T-helper 1 cell treated with Interleukin-12 subunit alpha and Interleukin-12 subunit beta and Interleukin-4 antibody, amounts not matched to agents 30 μg/mL and 1 μg/mL, for 36 hours (primary cell): ENCODE measurements at regions not wholly inside any gene's neighbourhood (a gene's known extent, or its start where the extent isn't known, plus 50 kb on each side); places are given as distances from the start of the nearest gene placed in this dataset.

ENCODE experiments used
- H3K27ac Mint-ChIP-seq: one replicate; pipeline ENCODE4 v1.8.0; 2021; ENCODE audit warnings: mild to moderate bottlenecking, mixed read lengths
- H3K27me3 Mint-ChIP-seq: one replicate; pipeline ENCODE4 v1.8.0; 2021; ENCODE audit warnings: low read depth, mixed read lengths
- H3K36me3 Mint-ChIP-seq: one replicate; pipeline ENCODE4 v1.8.0; 2021; ENCODE audit warnings: low read depth, mixed read lengths
- H3K4me1 Mint-ChIP-seq: one replicate; pipeline ENCODE4 v1.8.0; 2021; ENCODE audit warnings: low read depth, mixed read lengths
- H3K4me3 Mint-ChIP-seq: one replicate; pipeline ENCODE4 v1.8.0; 2021; ENCODE audit warnings: mild to moderate bottlenecking, moderate library complexity, mixed read lengths
- H3K9me3 Mint-ChIP-seq: one replicate; pipeline ENCODE4 v1.8.0; 2021; ENCODE audit warnings: mixed read lengths

DNA sequence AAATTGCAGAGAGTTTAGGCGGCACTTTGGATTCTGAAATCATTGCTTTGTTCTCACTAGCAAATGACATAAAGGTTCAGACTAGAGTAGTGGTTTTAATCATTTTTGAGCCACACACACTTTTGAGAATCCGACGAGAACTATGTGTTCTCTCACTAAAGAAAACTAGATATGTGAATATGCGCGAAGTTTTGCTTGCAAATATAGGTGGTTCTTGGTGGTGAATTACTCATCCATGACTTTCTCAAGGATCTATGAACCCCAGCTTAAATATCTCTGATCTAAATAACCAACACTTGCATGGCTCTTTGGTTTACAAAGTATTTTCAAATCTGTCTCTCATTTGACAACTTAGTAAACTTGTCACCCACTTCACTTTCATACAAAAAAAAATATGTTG, 54.8 kb downstream of the NOG start:
- no peaks in the 10 kb centered on the region for H3K36me3 Mint-ChIP-seq
- no peaks in the 10 kb centered on the region for H3K4me1 Mint-ChIP-seq
- H3K9me3 Mint-ChIP-seq: peaks cover 10% of the 10 kb centered on the region
- H3K4me3 Mint-ChIP-seq: no peak overlapping the region
- H3K27me3 Mint-ChIP-seq: peaks cover 5% of the 10 kb centered on the region
- no peak overlapping the region for H3K27ac Mint-ChIP-seq

DNA sequence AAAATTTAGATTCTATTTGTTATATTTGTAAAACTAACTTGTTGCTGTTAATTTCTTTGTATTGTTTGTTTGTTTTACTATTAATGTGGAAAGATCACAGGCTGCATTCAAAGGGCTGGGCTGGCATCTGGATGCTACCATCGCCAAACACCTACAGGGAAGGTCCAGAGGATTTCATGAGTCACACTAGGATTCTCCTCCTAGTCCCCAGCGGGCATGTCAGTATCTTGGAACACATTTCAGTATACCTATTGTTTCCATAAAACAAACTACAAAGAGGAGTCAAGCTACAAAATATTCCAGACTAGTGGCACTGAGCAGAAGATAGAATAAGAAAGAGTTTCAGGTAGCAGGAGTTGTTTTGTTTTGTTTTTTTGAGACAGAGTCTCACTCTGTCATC, 55.3 kb downstream of the NOG start:
- no peaks in the 10 kb centered on the region for H3K36me3 Mint-ChIP-seq
- H3K9me3 Mint-ChIP-seq: peaks cover 10% of the 10 kb centered on the region
- H3K27ac Mint-ChIP-seq: no peak overlapping the region
- H3K4me3 Mint-ChIP-seq: no peak overlapping the region
- peaks cover 2% of the 10 kb centered on the region for H3K4me1 Mint-ChIP-seq
- H3K27me3 Mint-ChIP-seq: peaks cover 5% of the 10 kb centered on the region

DNA sequence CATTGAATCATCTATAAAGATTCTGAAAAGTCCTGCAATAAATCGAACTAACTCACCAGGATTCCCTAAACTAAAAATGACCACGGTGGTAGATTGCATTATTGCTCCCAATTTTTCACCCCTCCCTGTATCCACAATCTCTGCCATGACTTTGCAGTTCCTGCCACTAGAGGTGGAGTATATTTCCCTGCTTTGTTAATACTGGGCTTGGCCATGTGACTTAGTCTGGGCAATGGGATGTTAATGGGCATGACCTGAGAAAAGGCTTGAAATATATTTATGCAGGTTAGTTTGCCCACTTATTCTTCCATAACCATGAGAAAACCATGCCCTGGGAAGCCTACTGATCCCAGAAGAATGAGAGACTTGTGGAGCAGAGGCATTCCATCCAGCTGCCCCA, 59.1 kb downstream of the NOG start:
- no peaks in the 10 kb centered on the region for H3K36me3 Mint-ChIP-seq
- H3K9me3 Mint-ChIP-seq: peaks cover 10% of the 10 kb centered on the region
- H3K27me3 Mint-ChIP-seq: peaks cover 12% of the 10 kb centered on the region
- peaks cover 8% of the 10 kb centered on the region for H3K4me1 Mint-ChIP-seq
- no peak overlapping the region for H3K4me3 Mint-ChIP-seq
- no peak overlapping the region for H3K27ac Mint-ChIP-seq

DNA sequence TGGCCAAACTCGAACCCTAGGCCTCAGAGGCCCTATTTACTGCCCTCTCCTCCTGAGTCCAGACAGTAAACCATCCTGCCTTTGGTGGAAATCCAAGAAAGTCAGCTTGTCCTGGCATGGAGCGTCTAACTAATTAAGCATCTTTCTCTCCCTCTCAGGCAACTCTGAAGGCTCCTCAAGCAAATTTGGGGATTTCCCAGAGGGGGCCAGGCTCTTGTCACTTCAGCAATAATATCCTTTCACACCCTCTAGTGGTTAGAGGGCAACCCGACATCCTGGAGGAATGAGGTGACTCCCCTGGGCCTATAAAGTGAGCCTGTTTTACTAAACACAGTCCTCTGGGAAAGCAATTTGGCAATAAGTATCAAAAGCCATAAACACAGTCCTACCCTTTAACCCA, 60.4 kb downstream of the NOG start:
- H3K4me1 Mint-ChIP-seq: peaks cover 8% of the 10 kb centered on the region
- no peak overlapping the region for H3K4me3 Mint-ChIP-seq
- H3K9me3 Mint-ChIP-seq: peaks cover 10% of the 10 kb centered on the region
- H3K27ac Mint-ChIP-seq: no peak overlapping the region
- H3K36me3 Mint-ChIP-seq: no peaks in the 10 kb centered on the region
- peaks cover 17% of the 10 kb centered on the region for H3K27me3 Mint-ChIP-seq

DNA sequence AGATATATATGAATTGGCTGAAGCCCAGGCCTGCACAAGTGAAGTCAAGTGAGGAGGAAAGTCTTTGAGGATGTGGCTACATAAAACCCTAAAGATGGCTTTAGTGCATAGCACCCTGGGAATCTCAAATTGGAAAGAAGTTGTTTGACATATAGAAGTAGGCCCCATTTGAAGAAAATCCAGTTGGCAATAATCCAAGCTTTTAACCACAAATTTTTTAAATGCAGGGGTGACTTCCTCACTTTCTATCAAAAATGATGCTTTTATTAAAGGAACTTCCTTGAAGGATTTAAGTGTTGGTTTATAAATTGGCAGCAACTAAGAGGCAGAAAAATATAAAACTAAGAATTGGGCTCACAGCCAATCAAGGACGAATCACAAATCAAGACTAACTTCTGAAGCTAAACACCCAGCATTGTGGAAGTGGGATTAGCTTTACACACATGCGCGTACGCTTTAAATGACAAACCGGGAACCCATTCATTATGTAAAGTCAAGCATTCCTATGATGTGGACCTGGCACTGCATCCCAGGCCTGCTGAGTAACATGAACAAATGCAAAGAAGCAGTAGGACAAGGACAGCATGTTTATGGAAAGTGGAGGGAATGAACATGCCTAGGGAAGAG, 63.3 kb downstream of the NOG start:
- H3K36me3 Mint-ChIP-seq: no peaks in the 10 kb centered on the region
- no peak overlapping the region for H3K27ac Mint-ChIP-seq
- peaks cover 20% of the 10 kb centered on the region for H3K27me3 Mint-ChIP-seq
- no peak overlapping the region for H3K4me3 Mint-ChIP-seq
- peaks cover 8% of the 10 kb centered on the region for H3K4me1 Mint-ChIP-seq
- peaks cover 10% of the 10 kb centered on the region for H3K9me3 Mint-ChIP-seq

DNA sequence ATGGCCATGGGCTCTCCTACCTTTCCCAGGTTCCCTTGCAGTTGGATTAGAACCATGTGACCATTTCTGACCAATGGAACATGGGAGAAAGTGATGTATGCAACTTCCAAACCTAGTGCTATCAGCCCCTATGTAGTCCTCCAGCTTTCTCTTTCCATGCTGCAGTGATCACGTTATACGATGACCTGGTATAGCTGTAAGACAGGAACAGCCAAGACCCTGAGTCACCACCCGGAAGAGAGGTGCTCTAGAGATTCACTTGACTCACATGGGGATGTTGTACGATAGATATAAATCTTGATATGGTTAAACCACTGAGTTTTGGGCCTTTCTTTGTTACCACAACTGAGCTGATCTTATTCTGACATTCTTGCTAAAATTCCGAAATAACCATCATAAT, 65.1 kb downstream of the NOG start:
- H3K4me3 Mint-ChIP-seq: no peak overlapping the region
- no peak overlapping the region for H3K27ac Mint-ChIP-seq
- H3K36me3 Mint-ChIP-seq: no peaks in the 10 kb centered on the region
- peaks cover 8% of the 10 kb centered on the region for H3K4me1 Mint-ChIP-seq
- H3K27me3 Mint-ChIP-seq: peaks cover 23% of the 10 kb centered on the region
- no peaks in the 10 kb centered on the region for H3K9me3 Mint-ChIP-seq

DNA sequence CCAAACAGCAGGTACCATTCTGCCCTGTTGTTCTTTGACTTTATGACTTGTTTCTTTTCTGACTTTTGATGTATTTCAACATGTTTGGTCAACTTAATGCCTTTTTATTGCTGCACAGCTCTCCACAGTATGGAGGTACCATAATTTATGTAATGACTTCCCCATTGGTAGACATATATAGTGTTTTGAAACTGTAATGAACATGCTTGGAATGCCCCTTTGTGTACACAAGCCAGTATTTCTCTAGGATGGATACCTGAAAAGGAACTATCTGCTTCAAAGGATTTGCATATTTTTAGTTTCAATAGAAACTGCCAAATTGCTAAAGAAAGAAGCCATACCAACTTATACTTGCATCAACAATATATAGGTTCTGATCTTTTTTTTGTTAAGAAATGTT, 66.1 kb downstream of the NOG start:
- Mint-ChIP-seq H3K4me3 (no peak overlapping the region), H3K27ac (no peak overlapping the region), H3K36me3 (no peaks in the 10 kb centered on the region), H3K27me3 (peaks cover 22% of the 10 kb centered on the region), H3K4me1 (peaks cover 1% of the 10 kb centered on the region), H3K9me3 (no peaks in the 10 kb centered on the region)

DNA sequence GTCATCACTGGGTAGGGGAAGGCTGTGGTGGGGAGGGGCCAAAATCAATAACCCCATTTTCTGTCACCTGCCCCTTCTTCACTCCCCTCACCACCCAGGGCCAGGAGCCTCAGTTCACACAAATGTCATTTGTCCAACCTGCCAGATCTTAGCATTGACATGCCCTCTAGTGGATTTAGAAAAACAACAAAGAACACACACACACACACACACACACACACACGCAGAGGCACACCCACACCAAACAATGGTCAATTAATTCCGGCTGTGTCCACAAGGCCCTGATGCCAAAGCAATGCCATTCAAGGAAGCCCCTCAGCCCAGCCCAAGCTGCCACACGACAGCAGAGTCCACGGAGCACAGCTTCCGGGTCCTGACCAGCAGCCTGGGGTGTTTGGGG, 68.4 kb downstream of the NOG start:
- Mint-ChIP-seq H3K9me3 (no peaks in the 10 kb centered on the region), H3K4me1 (no peaks in the 10 kb centered on the region), H3K36me3 (no peaks in the 10 kb centered on the region), H3K4me3 (no peak overlapping the region), H3K27ac (no peak overlapping the region), H3K27me3 (peaks cover 11% of the 10 kb centered on the region)

DNA sequence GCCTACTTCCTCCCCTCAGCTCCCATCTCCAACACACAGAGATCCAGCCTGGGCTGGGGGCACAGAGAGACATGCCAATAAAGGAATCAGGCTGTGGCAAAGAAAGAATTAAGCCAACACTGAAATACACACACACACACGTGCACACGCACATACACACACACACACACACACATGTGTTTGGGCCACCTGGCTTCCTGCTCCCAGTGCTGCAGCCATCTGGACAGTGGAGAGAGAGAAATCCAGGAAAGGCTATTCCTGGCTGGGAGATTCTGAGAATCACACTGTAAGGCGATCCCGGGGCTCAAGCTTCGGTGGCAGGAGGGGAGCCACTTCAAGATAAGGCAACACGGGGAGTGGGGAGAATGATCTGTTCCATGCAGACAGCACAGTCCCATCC, 72.4 kb downstream of the NOG start:
- Mint-ChIP-seq H3K4me1 (no peaks in the 10 kb centered on the region), H3K36me3 (no peaks in the 10 kb centered on the region), H3K27me3 (peaks cover 25% of the 10 kb centered on the region), H3K27ac (no peak overlapping the region), H3K9me3 (no peaks in the 10 kb centered on the region), H3K4me3 (no peak overlapping the region)

DNA sequence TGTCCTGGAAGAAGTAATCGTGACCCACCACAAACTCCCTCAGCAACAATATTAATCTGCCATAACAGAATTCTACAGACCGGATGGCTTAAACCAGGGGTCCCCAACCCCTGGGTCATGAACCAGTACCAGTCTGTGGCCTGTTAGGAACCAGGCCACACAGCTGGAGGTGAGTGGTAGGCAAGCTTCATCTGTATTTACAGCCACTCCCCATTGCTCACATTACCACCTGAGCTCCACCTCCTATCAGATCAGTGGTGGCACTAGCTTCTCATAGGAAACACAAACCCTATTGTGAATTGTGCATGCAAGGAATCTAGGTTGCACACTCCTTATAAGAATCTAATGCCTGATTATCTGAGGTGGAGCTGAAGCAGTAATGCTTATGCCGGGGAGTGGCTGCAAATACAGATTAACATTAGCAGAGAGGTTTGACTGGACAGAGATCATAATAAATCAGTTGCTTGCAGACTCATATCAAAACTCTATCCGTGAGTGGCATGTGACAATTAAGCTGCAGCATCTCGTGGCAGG, 74.5 kb downstream of the NOG start:
- no peaks in the 10 kb centered on the region for H3K36me3 Mint-ChIP-seq
- no peaks in the 10 kb centered on the region for H3K9me3 Mint-ChIP-seq
- H3K27me3 Mint-ChIP-seq: peaks cover 32% of the 10 kb centered on the region
- H3K4me3 Mint-ChIP-seq: no peak overlapping the region
- H3K27ac Mint-ChIP-seq: no peak overlapping the region
- H3K4me1 Mint-ChIP-seq: no peaks in the 10 kb centered on the region

DNA sequence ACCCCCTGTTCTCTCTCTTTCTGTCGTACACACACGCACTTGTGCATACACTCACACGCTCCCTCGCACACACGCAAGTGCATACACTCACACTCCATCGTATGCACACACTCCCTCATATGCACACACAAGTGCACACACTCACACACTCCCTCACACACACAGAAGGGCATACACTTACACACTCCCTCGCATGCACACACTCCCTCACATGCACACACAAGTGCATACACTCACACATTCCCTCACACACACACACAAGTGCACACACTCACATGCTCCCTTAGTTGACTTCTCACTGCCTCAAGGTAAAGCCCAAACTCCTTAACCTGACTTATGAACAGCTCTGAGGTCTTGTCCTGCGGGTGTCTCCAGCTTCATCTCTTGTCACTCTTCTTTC, 78.7 kb downstream of the NOG start:
- peaks cover 5% of the 10 kb centered on the region for H3K4me1 Mint-ChIP-seq
- no peaks in the 10 kb centered on the region for H3K36me3 Mint-ChIP-seq
- H3K27me3 Mint-ChIP-seq: peaks cover 67% of the 10 kb centered on the region
- no peak overlapping the region for H3K27ac Mint-ChIP-seq
- H3K4me3 Mint-ChIP-seq: no peak overlapping the region
- no peaks in the 10 kb centered on the region for H3K9me3 Mint-ChIP-seq

DNA sequence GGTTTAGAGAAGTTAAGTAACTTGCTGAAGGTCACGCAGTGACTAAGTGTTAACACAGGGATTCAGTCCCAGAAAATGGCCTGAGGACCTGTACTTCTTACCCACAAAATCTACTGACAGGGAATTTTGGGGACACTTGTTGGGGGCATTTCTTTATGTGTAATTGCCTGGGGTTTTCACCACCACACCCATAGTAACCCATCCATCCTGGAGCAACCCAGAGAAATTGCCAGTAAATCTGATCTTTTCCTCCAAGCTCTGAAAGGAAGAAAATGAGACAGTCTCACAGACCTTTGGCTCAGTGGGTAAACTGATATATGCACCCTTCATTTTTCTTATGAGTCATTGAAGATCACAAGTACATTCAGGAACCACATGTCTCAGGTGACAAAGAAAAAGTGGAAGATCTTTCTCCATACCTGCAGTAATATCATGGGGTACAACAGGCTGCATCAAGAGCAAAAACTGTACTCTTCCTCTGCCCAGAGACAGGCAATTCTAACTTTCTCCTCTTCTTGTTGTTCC, 81.0 kb downstream of the NOG start:
- Mint-ChIP-seq H3K27me3 (peaks cover 60% of the 10 kb centered on the region), H3K4me3 (no peak overlapping the region), H3K27ac (no peak overlapping the region), H3K9me3 (no peaks in the 10 kb centered on the region), H3K36me3 (no peaks in the 10 kb centered on the region), H3K4me1 (peaks cover 11% of the 10 kb centered on the region)

DNA sequence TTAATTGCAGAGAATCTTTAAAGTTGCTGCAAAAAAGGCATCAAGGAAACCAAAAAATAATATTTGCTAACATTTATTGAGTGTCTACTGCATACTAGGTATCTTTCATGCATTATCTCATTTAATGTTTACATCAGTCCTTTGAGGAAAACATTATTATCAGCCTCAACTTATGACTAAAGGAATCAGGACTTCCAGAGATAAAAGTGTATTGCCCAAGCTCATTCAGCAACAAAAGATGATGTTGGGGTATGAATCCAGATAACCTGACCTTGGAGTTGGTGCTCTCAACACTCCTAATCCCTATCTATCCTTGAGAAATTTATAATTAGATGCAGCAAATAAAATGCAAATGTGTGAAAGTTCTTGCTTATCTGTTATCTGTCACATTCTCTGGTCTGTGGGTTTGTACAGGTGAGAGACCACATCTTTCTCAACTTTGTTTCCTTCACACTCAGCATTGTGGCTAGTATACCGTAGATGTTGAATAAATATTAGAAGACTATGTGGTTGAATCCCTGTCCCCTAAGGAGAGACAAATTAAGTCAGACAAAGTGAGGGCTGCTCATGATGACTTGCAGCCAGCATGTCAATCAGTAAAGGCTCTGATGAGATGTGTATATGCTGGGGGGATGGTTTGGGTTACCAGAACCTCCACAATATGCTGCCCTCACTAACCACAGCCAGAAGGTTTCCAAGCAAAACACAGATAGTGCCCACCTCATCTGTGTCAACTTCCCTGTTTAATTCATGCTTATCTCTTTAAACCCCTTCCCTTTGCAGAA, 82.6 kb downstream of the NOG start:
- H3K4me3 Mint-ChIP-seq: no peak overlapping the region
- no peaks in the 10 kb centered on the region for H3K36me3 Mint-ChIP-seq
- H3K27me3 Mint-ChIP-seq: peaks cover 53% of the 10 kb centered on the region
- H3K9me3 Mint-ChIP-seq: no peaks in the 10 kb centered on the region
- H3K27ac Mint-ChIP-seq: no peak overlapping the region
- H3K4me1 Mint-ChIP-seq: peaks cover 18% of the 10 kb centered on the region

DNA sequence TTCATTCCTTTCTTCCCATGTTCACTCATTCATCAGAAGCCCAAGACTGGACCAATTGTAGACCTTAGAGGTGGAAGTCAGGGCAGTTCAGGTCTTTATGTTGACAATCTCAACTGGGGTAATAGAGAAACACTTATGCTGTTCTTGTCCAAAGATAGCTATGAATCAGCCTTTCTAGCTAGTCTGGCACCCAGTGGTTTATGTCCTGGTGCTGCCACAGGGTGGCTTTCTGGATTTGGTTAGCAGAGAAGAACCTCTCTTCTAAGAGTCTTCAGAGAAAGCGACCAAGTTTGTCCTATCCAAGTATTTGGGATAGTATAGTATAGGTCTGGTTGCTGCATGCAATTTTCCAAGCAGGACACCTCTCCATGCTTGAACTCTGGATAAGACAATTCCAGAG, 83.3 kb downstream of the NOG start:
- Mint-ChIP-seq H3K27me3 (peaks cover 53% of the 10 kb centered on the region), H3K36me3 (no peaks in the 10 kb centered on the region), H3K4me3 (no peak overlapping the region), H3K27ac (no peak overlapping the region), H3K9me3 (no peaks in the 10 kb centered on the region), H3K4me1 (peaks cover 18% of the 10 kb centered on the region)
